ENCODE measurements at regions not wholly inside any gene's neighbourhood (a gene's known extent, or its start where the extent isn't known, plus 50 kb on each side); places are given as distances from the start of the nearest gene placed in this dataset.

DNA sequence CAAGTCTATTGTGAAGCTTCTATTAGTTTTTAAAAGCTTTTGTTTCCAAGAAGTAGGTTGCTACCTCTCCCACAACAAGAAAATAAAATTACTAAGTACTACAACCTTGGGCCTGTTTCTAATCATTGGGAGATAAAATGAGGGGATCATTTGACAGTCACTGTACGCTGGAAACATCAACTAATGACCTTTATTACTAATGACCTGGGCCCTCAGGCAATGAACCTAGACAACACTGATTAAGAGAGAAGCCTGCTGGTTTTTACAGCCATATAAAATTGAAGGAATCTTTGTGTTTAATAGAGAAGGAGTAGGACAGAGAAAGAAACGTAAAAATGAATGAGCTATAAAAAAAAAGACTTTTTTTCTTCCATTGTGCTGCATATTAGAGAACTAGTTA is 1000.9 kb downstream of the STPG2 start:
- no peak for DNase-seq
- no peak for ATAC-seq

DNA sequence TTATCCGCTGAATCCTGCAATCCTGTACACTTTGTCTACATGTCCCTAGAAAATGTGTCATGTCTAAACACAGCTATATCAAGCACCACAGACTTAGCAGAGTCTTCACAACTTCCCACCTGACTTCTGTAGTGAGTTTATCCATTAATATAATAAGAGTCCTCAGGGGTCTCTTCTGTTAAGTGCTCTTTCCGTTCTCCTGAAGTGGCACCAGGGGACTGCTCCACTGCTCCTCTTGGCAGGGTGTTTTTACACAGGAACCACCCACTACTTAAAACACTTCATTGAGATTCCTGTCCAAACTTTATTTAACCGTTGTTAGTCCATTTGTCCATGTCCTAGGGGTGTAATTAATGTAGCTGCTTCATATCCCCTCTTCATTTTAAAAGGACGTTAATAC is 1000.4 kb downstream of the STPG2 start:
- Mint-ChIP-seq H3K4me3 (no peak overlapping the region), H3K27ac (no peak overlapping the region), H3K27me3 (peaks cover 0 to 6% (median 0%) of the 10 kb centered on the region in 5 donors), H3K9me3 (peaks cover 1 to 29% (median 10%) of the 10 kb centered on the region in 9 donors), H3K4me1 (peaks cover 0 to 2% (median 0%) of the 10 kb centered on the region in 4 donors), H3K36me3 (no peaks in the 10 kb centered on the region)
- DNase-seq (no peak), ATAC-seq (no peak)
- POLR2A ChIA-PET, result no interaction called here

More for the DNA sequence above, 1000.9 kb downstream of the STPG2 start:
- Mint-ChIP-seq H3K36me3 (no peaks in the 10 kb centered on the region), H3K4me3 (no peak overlapping the region), H3K4me1 (peaks cover 0 to 2% (median 0%) of the 10 kb centered on the region in 4 donors), H3K9me3 (peaks cover 1 to 27% (median 10%) of the 10 kb centered on the region in 9 donors), H3K27ac (no peak overlapping the region), H3K27me3 (peaks cover 0 to 7% (median 0%) of the 10 kb centered on the region in 5 donors)
- POLR2A ChIA-PET, result no interaction called here

DNA sequence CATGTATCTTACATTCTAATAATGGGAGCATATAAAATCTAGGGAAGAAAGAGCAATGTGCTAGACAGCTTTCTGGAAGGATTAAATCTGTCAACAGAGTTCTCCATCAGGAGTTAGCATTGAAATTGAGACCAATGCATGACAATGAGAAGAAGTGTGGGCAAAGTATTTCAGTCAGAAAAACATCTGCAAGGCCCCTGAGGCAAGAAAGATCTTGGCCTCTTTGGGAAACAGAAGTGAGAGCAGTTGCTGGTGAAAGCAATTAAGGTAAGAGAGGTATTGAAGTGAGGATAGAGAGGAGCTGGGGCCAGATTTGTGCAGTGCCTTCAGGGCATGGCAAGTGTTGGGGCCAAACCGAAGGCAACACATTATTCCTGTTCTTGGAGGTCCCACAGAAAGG is 999.1 kb downstream of the STPG2 start:
- Mint-ChIP-seq H3K4me3 (no peak overlapping the region), H3K4me1 (no peaks in the 10 kb centered on the region), H3K27ac (no peak overlapping the region), H3K36me3 (no peaks in the 10 kb centered on the region), H3K9me3 (peaks cover 0 to 16% (median 4%) of the 10 kb centered on the region in 9 donors), H3K27me3 (no peaks in the 10 kb centered on the region)
- POLR2A ChIA-PET, result no interaction called here
- no peak for DNase-seq
- no peak for ATAC-seq

DNA sequence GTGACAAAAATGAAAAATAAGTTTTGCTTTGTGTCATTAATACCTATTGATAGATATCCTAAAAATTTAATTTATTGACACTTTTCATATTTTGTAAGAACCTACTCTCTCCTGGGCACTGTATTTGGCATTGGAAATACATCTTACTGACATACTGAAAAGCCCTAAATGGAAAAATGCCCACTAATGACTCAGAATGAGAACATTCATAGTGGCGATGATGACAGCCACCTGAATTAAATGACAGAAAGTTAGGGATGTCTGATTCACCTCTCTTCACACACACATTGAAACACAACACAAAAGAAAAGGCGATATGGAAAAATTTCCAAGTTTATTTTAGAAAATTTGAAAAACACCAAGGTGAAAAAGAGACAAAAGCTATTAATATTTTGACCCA is 992.3 kb downstream of the STPG2 start:
- no peak for ATAC-seq
- peaks cover 0 to 4% (median 0%) of the 10 kb centered on the region in 9 donors for H3K9me3 Mint-ChIP-seq
- H3K4me3 Mint-ChIP-seq, result no peak overlapping the region
- no peak overlapping the region for H3K27ac Mint-ChIP-seq
- POLR2A ChIA-PET, result no interaction called here
- H3K4me1 Mint-ChIP-seq, result no peaks in the 10 kb centered on the region
- no peaks in the 10 kb centered on the region for H3K36me3 Mint-ChIP-seq
- no peak for DNase-seq
- H3K27me3 Mint-ChIP-seq, result no peaks in the 10 kb centered on the region

DNA sequence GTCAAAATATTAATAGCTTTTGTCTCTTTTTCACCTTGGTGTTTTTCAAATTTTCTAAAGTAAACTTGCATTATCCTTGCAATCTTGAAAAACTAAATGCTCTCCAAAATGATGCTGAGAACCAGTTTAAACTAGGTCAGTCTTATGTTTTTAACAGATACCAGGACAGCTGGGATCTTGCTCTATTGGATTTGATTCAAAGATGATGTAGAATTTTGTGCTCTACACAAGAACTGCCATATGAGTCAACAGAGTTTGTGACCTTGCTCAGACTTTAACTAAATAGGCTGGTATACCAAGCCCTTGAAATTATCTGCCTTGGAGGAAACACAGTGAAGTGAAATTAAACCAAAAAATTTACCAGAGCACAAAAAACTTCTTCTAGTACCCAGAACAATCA is 991.1 kb downstream of the STPG2 start:
- Mint-ChIP-seq H3K27ac (no peak overlapping the region), H3K4me1 (no peaks in the 10 kb centered on the region), H3K27me3 (no peaks in the 10 kb centered on the region), H3K9me3 (peaks cover 0 to 4% (median 0%) of the 10 kb centered on the region in 9 donors), H3K36me3 (no peaks in the 10 kb centered on the region), H3K4me3 (no peak overlapping the region)
- DNase-seq (no peak), ATAC-seq (no peak)
- POLR2A ChIA-PET, result no interaction called here

DNA sequence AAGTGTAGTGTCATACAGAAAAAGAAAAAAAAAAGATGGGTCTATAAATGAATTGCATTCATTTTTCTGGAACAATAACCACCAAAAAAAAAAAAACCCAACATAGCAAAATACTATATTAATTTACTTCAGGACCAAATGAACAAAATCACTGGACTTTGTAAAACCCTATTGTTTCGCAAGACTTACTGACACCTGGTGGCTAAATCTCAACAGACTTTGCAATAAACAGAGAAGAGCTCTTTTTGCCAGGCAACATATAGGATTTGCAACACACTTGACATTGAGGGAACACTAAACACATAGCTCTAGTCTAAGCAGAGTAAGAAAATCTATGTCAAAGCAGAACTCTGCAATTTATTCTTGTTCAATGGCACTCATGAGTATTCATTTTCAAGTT is 990.2 kb downstream of the STPG2 start:
- Mint-ChIP-seq H3K36me3 (no peaks in the 10 kb centered on the region), H3K4me3 (no peak overlapping the region), H3K27me3 (no peaks in the 10 kb centered on the region), H3K4me1 (no peaks in the 10 kb centered on the region), H3K9me3 (peaks cover 0 to 2% (median 0%) of the 10 kb centered on the region in 9 donors), H3K27ac (no peak overlapping the region)
- POLR2A ChIA-PET, result no interaction called here
- DNase-seq (no peak), ATAC-seq (no peak)

DNA sequence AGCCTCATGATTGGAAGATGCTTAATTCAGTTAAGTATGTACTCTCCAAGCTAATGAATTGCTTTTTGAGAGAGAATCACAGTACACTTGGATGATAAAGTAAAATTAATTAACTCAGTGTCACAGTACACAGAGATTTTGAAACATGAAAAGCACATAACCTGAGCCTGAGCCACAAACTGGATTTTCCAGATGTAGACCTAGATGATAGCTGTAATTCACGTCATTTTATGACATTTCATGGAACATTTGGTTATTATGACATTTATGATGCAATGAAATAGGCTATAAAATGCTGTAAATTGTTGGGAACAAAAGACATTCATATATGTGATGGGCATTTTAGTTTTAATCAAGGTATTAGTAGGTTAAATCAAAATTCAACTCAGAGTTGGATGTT is 983.7 kb downstream of the STPG2 start:
- H3K36me3 Mint-ChIP-seq, result no peaks in the 10 kb centered on the region
- peaks cover 0 to 2% (median 0%) of the 10 kb centered on the region in 9 donors for H3K9me3 Mint-ChIP-seq
- ATAC-seq, result no peak
- no peaks in the 10 kb centered on the region for H3K4me1 Mint-ChIP-seq
- H3K27me3 Mint-ChIP-seq, result no peaks in the 10 kb centered on the region
- H3K27ac Mint-ChIP-seq, result no peak overlapping the region
- no peak for DNase-seq
- POLR2A ChIA-PET, result no interaction called here
- H3K4me3 Mint-ChIP-seq, result no peak overlapping the region

DNA sequence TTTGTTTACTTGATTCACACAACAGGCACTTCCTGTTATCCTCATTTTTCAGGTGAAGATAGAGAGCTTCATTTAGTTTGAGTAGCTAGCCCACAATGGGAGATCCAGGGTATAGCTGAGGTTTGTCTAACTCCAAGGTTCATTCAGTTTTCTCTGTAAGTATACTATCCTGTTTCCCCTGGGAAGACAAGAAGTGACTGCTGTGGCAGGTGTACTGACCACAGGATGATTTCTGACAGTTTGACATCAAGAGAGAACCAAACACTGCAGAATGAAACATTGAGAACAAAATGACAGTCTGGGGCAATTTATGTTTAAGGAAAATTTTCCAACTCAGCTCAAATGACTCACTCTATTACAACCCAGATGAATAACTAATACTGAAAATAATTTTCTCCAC is 958.0 kb downstream of the STPG2 start:
- POLR2A ChIA-PET, result no interaction called here
- Mint-ChIP-seq H3K36me3 (no peaks in the 10 kb centered on the region), H3K27ac (no peak overlapping the region), H3K9me3 (peaks cover 0 to 17% (median 10%) of the 10 kb centered on the region in 9 donors), H3K4me1 (peaks cover 0 to 3% (median 0%) of the 10 kb centered on the region in 4 donors), H3K27me3 (no peaks in the 10 kb centered on the region), H3K4me3 (no peak overlapping the region)
- ATAC-seq (no peak), DNase-seq (no peak)

DNA sequence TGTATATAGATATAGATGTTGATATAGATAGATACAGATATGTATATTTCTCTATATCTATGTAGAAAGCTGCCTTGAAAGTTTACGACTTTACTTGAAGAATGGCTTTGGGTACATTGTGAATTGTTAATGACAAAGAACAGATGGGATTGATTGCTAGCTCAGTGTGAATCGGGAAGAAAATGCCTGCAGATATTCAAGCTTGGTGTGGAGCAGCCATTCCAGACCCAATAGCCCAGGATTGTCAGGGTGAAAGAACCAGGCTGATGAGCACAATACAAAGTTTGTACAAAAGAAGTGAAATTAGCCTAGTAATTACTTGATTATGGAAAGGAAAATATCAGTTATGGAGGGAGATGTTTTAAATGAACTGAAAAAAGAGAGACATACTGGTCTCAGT is 946.2 kb downstream of the STPG2 start:
- H3K36me3 Mint-ChIP-seq, result no peaks in the 10 kb centered on the region
- no peaks in the 10 kb centered on the region for H3K4me1 Mint-ChIP-seq
- H3K27me3 Mint-ChIP-seq, result no peaks in the 10 kb centered on the region
- H3K27ac Mint-ChIP-seq, result no peak overlapping the region
- no peak overlapping the region for H3K4me3 Mint-ChIP-seq
- DNase-seq, result no peak
- H3K9me3 Mint-ChIP-seq, result peaks cover 0 to 11% (median 2%) of the 10 kb centered on the region in 9 donors
- POLR2A ChIA-PET, result no interaction called here
- no peak for ATAC-seq

DNA sequence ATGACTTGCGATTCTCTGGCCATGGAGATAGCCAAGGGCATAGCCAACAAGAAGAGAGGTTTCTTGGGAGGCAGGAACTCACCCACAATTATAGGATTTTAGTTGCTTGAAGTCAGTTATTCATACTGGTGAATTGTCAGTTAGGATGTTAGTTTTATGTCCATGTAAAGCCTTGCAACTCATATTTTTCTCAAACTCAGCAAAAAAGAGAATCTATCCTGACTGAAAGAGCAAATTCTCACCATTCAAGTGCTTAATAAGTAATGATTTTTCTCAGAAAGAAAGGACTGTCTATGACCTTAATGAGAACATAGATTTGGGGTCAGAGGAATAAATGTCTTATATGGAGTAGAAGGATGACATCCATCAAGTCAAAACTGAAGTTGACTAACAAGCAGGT is 934.5 kb downstream of the STPG2 start:
- no peak for ATAC-seq
- no peak for DNase-seq
- no peaks in the 10 kb centered on the region for H3K36me3 Mint-ChIP-seq
- H3K4me1 Mint-ChIP-seq, result no peaks in the 10 kb centered on the region
- H3K27me3 Mint-ChIP-seq, result no peaks in the 10 kb centered on the region
- peaks cover 0 to 10% (median 2%) of the 10 kb centered on the region in 9 donors for H3K9me3 Mint-ChIP-seq
- POLR2A ChIA-PET, result no interaction called here
- H3K4me3 Mint-ChIP-seq, result no peak overlapping the region
- H3K27ac Mint-ChIP-seq, result no peak overlapping the region

DNA sequence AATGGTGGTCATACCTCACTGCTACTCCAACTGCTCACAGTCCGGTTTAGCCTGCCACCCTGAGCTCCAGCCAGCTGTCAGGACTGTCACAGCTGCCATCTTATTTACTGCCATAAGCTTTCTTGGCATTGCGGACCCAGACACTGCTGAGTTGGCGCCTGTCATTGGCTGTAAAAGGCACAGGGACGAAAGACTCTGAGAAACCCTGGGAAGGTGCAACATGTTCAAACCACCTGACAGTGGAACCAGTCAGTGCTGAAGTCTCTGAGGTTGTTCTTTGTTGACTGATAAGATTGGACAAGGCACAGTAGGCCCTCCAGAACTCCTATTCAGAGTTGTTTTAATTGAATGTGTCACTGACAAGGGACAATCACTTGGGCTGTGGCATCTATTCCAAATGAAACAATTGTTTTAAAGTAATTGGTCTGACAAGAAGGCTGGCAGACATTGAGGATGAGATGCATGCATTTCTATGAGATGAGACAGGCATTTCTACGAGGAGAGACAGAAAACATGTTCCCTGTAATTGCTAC is 927.8 kb downstream of the STPG2 start:
- Mint-ChIP-seq H3K4me3 (no peak overlapping the region), H3K27me3 (no peaks in the 10 kb centered on the region), H3K9me3 (peaks cover 0 to 6% (median 0%) of the 10 kb centered on the region in 9 donors), H3K4me1 (no peaks in the 10 kb centered on the region), H3K27ac (no peak overlapping the region), H3K36me3 (no peaks in the 10 kb centered on the region)
- POLR2A ChIA-PET, result no interaction called here
- DNase-seq (no peak), ATAC-seq (no peak)

DNA sequence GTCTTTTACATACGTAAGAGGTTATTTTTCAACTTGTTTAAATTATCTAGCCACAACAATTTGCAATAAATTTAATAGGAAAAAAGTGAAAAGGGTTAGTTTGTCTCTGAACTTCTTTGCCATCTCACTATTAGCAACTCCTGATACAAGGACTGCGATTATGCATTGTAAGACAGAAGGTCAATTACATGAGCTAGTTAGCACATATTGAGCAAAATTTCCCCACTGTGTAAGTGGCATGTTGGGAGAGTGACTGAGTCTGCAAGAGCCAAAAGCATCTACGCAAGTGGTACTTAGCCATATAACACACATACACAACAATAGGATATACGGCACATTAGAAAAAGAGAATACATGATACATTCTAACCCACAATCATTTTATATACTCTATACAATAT is 927.2 kb downstream of the STPG2 start:
- no peak overlapping the region for H3K27ac Mint-ChIP-seq
- ATAC-seq (no peak), DNase-seq (no peak)
- peaks cover 0 to 6% (median 0%) of the 10 kb centered on the region in 9 donors for H3K9me3 Mint-ChIP-seq
- H3K4me3 Mint-ChIP-seq, result no peak overlapping the region
- POLR2A ChIA-PET, result no interaction called here
- no peaks in the 10 kb centered on the region for H3K27me3 Mint-ChIP-seq
- H3K4me1 Mint-ChIP-seq, result no peaks in the 10 kb centered on the region
- H3K36me3 Mint-ChIP-seq, result no peaks in the 10 kb centered on the region

DNA sequence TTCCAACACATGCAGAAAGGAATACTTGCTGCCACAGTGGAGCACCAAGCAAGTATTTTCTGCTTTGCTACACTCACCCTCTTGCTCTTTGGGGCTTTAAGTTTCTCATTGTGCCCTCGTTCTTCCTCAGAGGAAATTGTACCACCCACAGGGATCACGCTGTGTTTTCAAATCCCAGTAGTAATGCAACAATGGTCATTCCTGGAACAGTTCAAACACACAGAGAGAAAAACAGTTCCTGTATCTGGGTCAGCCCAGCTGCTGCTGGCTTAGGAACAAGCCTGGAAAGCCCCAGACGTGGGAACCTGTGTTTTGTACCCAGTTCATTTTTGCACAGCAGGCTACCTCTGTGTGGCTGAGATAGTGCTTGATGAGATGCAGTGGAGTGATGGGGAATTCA is 907.8 kb downstream of the STPG2 start:
- POLR2A ChIA-PET, result no interaction called here
- H3K4me1 Mint-ChIP-seq, result no peaks in the 10 kb centered on the region
- no peak overlapping the region for H3K27ac Mint-ChIP-seq
- ATAC-seq, result no peak
- H3K4me3 Mint-ChIP-seq, result no peak overlapping the region
- DNase-seq, result no peak
- H3K9me3 Mint-ChIP-seq, result peaks cover 0 to 20% (median 0%) of the 10 kb centered on the region in 9 donors
- H3K36me3 Mint-ChIP-seq, result no peaks in the 10 kb centered on the region
- H3K27me3 Mint-ChIP-seq, result no peaks in the 10 kb centered on the region

DNA sequence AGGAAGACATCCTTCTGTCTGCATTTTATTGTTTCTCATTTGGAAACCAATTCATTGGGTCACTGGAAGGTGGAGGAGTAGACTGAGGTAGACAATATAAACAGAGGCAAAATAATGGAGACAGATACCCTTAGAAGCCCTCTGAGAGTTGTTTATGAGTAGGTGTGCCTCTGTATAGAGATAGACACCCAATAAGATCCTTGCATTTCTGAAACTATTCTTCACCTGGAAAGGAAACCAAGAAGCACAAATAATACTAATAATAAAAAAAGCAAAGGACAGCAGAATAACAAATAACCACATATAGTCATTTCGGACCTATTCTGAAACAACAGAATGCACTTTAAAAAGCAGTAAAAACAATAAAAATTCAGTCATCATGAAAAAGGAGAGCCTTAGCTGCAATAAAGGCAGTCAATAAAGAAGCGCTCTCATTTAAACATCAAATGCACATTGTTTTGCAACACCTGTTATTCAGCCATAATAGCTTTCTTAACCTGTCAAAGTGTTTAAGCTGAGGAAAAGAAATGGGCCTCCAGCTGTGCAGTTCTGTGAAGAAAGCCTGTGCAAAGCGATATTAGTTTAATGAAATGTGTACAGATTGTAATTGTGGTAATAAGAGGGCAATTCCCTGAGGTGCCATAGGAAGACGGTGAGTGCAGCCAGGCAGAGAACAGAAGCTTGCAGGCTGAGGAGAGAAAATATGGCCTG is 904.2 kb downstream of the STPG2 start:
- H3K36me3 Mint-ChIP-seq, result no peaks in the 10 kb centered on the region
- no peak overlapping the region for H3K27ac Mint-ChIP-seq
- peaks cover 0 to 26% (median 3%) of the 10 kb centered on the region in 9 donors for H3K9me3 Mint-ChIP-seq
- POLR2A ChIA-PET, result no interaction called here
- no peaks in the 10 kb centered on the region for H3K4me1 Mint-ChIP-seq
- H3K4me3 Mint-ChIP-seq, result no peak overlapping the region
- DNase-seq (no peak), ATAC-seq (no peak)
- no peaks in the 10 kb centered on the region for H3K27me3 Mint-ChIP-seq

Measured in naive thymus-derived CD8-positive, alpha-beta T cell (primary cell).